DMS114 treated with DMSO at 0.1 percent for 48 hours (cell line): ENCODE measurements at regions not wholly inside any gene's neighbourhood (a gene's known extent, or its start where the extent isn't known, plus 50 kb on each side); places are given as distances from the start of the nearest gene placed in this dataset.
"Not testable (repeated sequence)": the region's sequence is repeated elsewhere in the genome, so short reads cannot be mapped to it uniquely, and the experiment has no call there.

Experiments used
- DNase-seq: peaks from one replicate; lab custom pipeline; 2025; ENCODE audit not compliant: unreplicated experiment; lab: John Stamatoyannopoulos, UW

GRCh38 chr14:103186909-103187586 is 63.8 kb downstream of the TNFAIP2 start:
- DNase-seq, result no peak

- DNase-seq, result no peak
Observed at GRCh38 chr14:103187911-103188310, 64.7 kb downstream of the TNFAIP2 start.

GRCh38 chr14:103188810-103189480 is 65.7 kb downstream of the TNFAIP2 start:
- no peak for DNase-seq

GRCh38 chr14:103189481-103190470 is 66.5 kb downstream of the TNFAIP2 start:
- DNase-seq, result no peak

- no peak for DNase-seq
Observed at GRCh38 chr14:103190741-103191140, 67.5 kb downstream of the TNFAIP2 start.

- no peak for DNase-seq
Observed at GRCh38 chr14:103191844-103192243, 68.6 kb downstream of the TNFAIP2 start.

- no peak for DNase-seq
Observed at GRCh38 chr14:103192246-103192840, 69.1 kb downstream of the TNFAIP2 start.

GRCh38 chr14:103192861-103193260 is 69.6 kb downstream of the TNFAIP2 start:
- DNase-seq, result not testable (repeated sequence)

GRCh38 chr14:103193491-103193890 is 70.2 kb downstream of the TNFAIP2 start:
- DNase-seq, result not testable (repeated sequence)

GRCh38 chr14:103194256-103195045 is 71.2 kb downstream of the TNFAIP2 start:
- no peak for DNase-seq

GRCh38 chr14:103195828-103196615 is 72.8 kb downstream of the TNFAIP2 start:
- no peak for DNase-seq

- DNase-seq, result no peak
Observed at GRCh38 chr14:103196716-103197115, 73.5 kb downstream of the TNFAIP2 start.

- no peak for DNase-seq
Observed at GRCh38 chr14:103198131-103199105, 75.2 kb downstream of the TNFAIP2 start.

- no peak for DNase-seq
Observed at GRCh38 chr14:103199124-103199523, 75.9 kb downstream of the TNFAIP2 start.

GRCh38 chr14:103201801-103202200 is 78.5 kb downstream of the TNFAIP2 start:
- DNase-seq, result no peak

GRCh38 chr14:103204852-103205540 is 81.7 kb downstream of the TNFAIP2 start:
- no peak for DNase-seq

GRCh38 chr14:103205541-103205906 is 82.3 kb downstream of the TNFAIP2 start:
- DNase-seq, result no peak

- DNase-seq, result no peak
Observed at GRCh38 chr14:103206023-103206481, 82.8 kb downstream of the TNFAIP2 start.
